Activated T-cell treated with anti-CD3 and anti-CD28 coated beads for 48 hours (primary cell): ENCODE measurements at regions not wholly inside any gene's neighbourhood (a gene's known extent, or its start where the extent isn't known, plus 50 kb on each side); places are given as distances from the start of the nearest gene placed in this dataset.
"Not testable (repeated sequence)": the region's sequence is repeated elsewhere in the genome, so short reads cannot be mapped to it uniquely, and the experiment has no call there.

Experiments
- DNase-seq: peaks from one replicate; pipeline ENCODE4 v3.0.0-alpha.2; 2020; ENCODE audit warnings: low read depth

GRCh38 chr21:28126521-28127174, 866.0 kb downstream of the LTN1 start:
- no peak for DNase-seq

GRCh38 chr21:28124541-28124940, 868.1 kb downstream of the LTN1 start:
- DNase-seq: no peak

- no peak for DNase-seq
These were observed 874.1 kb downstream of the LTN1 start for GRCh38 chr21:28118570-28118969.

- DNase-seq: not testable (repeated sequence)
These were observed 877.7 kb downstream of the LTN1 start for GRCh38 chr21:28114986-28115385.

GRCh38 chr21:28113718-28114117, 879.0 kb downstream of the LTN1 start:
- no peak for DNase-seq

- no peak for DNase-seq
These were observed 880.2 kb downstream of the LTN1 start for GRCh38 chr21:28112511-28112910.

- no peak for DNase-seq
These were observed 881.5 kb downstream of the LTN1 start for GRCh38 chr21:28111151-28111619.

GRCh38 chr21:28110716-28111115, 882.0 kb downstream of the LTN1 start:
- no peak for DNase-seq

GRCh38 chr21:28110074-28110473, 882.6 kb downstream of the LTN1 start:
- no peak for DNase-seq

- DNase-seq: no peak
These were observed 886.2 kb downstream of the LTN1 start for GRCh38 chr21:28106370-28106890.

- no peak for DNase-seq
These were observed 888.3 kb downstream of the LTN1 start for GRCh38 chr21:28104346-28104745.

GRCh38 chr21:28100366-28100765, 892.3 kb downstream of the LTN1 start:
- DNase-seq: no peak

GRCh38 chr21:28099001-28099705, 893.5 kb downstream of the LTN1 start:
- no peak for DNase-seq

GRCh38 chr21:28091466-28091865, 901.2 kb downstream of the LTN1 start:
- no peak for DNase-seq

GRCh38 chr21:28090546-28090945, 902.1 kb downstream of the LTN1 start:
- no peak for DNase-seq

GRCh38 chr21:28089599-28090441, 902.9 kb downstream of the LTN1 start:
- no peak for DNase-seq

GRCh38 chr21:28086861-28087581, 905.7 kb downstream of the LTN1 start:
- no peak for DNase-seq

- DNase-seq: no peak
These were observed 907.7 kb downstream of the LTN1 start for GRCh38 chr21:28084951-28085350.

GRCh38 chr21:28083350-28083749, 909.3 kb downstream of the LTN1 start:
- no peak for DNase-seq

- no peak for DNase-seq
These were observed 914.6 kb downstream of the LTN1 start for GRCh38 chr21:28078126-28078525.

- no peak for DNase-seq
These were observed 918.0 kb downstream of the LTN1 start for GRCh38 chr21:28074676-28075075.

- no peak for DNase-seq
These were observed 920.1 kb downstream of the LTN1 start for GRCh38 chr21:28072601-28073000.
